A673 (cell line): ENCODE measurements at regions not wholly inside any gene's neighbourhood (a gene's known extent, or its start where the extent isn't known, plus 50 kb on each side); places are given as distances from the start of the nearest gene placed in this dataset.
A peak's percentile ranks its signal among the peaks of the same experiment; 100 is the strongest.

Source experiments
- BruUV-seq: library from RNA; stranded (reverse); fragments of 400-500 nt; replicated peaks from 2 replicates; lab custom pipeline; 2021; lab: Mats Ljungman, UMichigan
- CTCF ChIA-PET: fragments of 300-600 bp; sonication (Branson Sonifier 250); formaldehyde crosslinking; loops from one replicate; lab custom pipeline; 2022; ENCODE audit warnings: antibody characterized with exemption; lab: Charles Lee
- POLR2A ChIA-PET: fragments of 300-600 bp; sonication (Branson Sonifier 250); formaldehyde crosslinking; loops from one replicate; lab custom pipeline; 2022; ENCODE audit warnings: antibody characterized with exemption; ENCODE audit not compliant: low non-redundant PET; lab: Charles Lee
- DNase-seq: peaks from one replicate; pipeline ENCODE4 v3.0.0-alpha.2; 2015; ENCODE audit warnings: low spot score
- H3K27ac ChIP-seq: fragments of 200-600 bp; sonication (generic); 2 replicates; pipeline ENCODE4 v1.5.1; 2016; ENCODE audit warnings: mixed run types, low read depth, mild to moderate bottlenecking, mixed read lengths, antibody characterized with exemption, low read length; ENCODE audit not compliant: poor library complexity, severe bottlenecking
- H3K27me3 ChIP-seq: fragments of 200-600 bp; sonication (generic); replicated peaks from 2 replicates; pipeline ENCODE4 v1.6.1; 2017; ENCODE audit warnings: mixed run types, low read depth, mild to moderate bottlenecking, mixed read lengths, antibody characterized with exemption, low read length; ENCODE audit not compliant: insufficient read depth, poor library complexity
- H3K36me3 ChIP-seq: fragments of 200-600 bp; sonication (generic); 2 replicates; pipeline ENCODE4 v1.6.1; 2016; ENCODE audit warnings: mixed run types, mild to moderate bottlenecking, mixed read lengths, antibody characterized with exemption, low read length; ENCODE audit not compliant: insufficient read depth, poor library complexity, severe bottlenecking
- H3K4me1 ChIP-seq: fragments of 200-600 bp; sonication (generic); 2 replicates; pipeline ENCODE4 v1.6.1; 2017; ENCODE audit warnings: mixed run types, mild to moderate bottlenecking, mixed read lengths, antibody characterized with exemption, low read length; ENCODE audit not compliant: insufficient read depth, poor library complexity, severe bottlenecking
- H3K4me3 ChIP-seq: fragments of 200-600 bp; sonication (generic); 2 replicates; pipeline ENCODE4 v1.5.1; 2016; ENCODE audit warnings: low read depth, mixed run types, mild to moderate bottlenecking, mixed read lengths, low read length; ENCODE audit not compliant: poor library complexity, severe bottlenecking
- H3K9me3 ChIP-seq: fragments of 200-600 bp; sonication (generic); 2 replicates; pipeline ENCODE4 v1.6.1; 2016; ENCODE audit warnings: mixed run types, low read depth, mild to moderate bottlenecking, mixed read lengths, antibody characterized with exemption, low read length; ENCODE audit not compliant: poor library complexity, severe bottlenecking
- CTCF ChIP-seq: fragments of 300-800, 200-600 bp; sonication (generic); conservative IDR thresholded peaks from 2 replicates; pipeline ENCODE4 v1.5.1; 2017; ENCODE audit warnings: low read depth, mild to moderate bottlenecking, antibody characterized with exemption, low read length, moderate library complexity, mixed read lengths
- EZH2 ChIP-seq: fragments of 200-600 bp; sonication (generic); IDR thresholded peaks from 2 replicates; pipeline ENCODE4 v1.6.1; 2017; ENCODE audit warnings: borderline replicate concordance, low read depth, mild to moderate bottlenecking, mixed read lengths, antibody characterized with exemption, low read length; ENCODE audit not compliant: poor library complexity, severe bottlenecking
- intact Hi-C: fragments of 100-400 bp; cut with micrococcal nuclease; formaldehyde crosslinking; loops from one replicate; pipeline ENCODE4 v1.10.0; 2022; ENCODE audit not compliant: unreplicated experiment

DNA sequence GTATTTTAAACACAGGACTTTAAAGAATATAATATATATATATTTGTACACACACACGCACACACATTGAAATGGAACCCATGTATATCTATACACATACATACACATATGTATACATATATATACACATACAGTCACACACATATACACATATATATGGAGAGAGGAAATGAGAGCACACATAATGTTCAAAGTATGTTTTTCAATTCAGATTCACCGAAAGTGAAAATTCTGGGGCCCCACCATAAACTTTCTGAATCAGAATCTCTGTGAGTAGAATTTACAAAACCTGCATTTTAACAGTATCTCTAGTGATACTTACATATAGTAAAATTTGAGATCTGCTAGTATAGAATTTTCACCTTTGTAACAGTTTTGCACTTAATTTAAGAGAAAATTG is 60.4 kb upstream of the OBI1 start:
- no peak for TF ChIP-seq CTCF
- no peak for TF ChIP-seq EZH2
- CTCF ChIA-PET, result no interaction called here

GRCh38 chr13:78714717-78715116 is 55.8 kb upstream of the OBI1 start:
- no peak for TF ChIP-seq EZH2
- no peak for TF ChIP-seq CTCF
- POLR2A ChIA-PET, result no interaction called here
- BruUV-seq, result no TSS peak
- CTCF ChIA-PET, result no interaction called here
- H3K27ac ChIP-seq, result no peak overlapping the region
- no peaks in the 10 kb centered on the region for H3K36me3 ChIP-seq
- intact Hi-C loops, result no loop called here
- DNase-seq, result peak; percentile 33
- H3K27me3 ChIP-seq, result peaks cover 7% of the 10 kb centered on the region
- no peaks in the 10 kb centered on the region for H3K9me3 ChIP-seq
- H3K4me1 ChIP-seq, result peaks cover 7% of the 10 kb centered on the region
- H3K4me3 ChIP-seq, result no peak overlapping the region

More for the DNA sequence above, 60.4 kb upstream of the OBI1 start:
- BruUV-seq, result no TSS peak
- POLR2A ChIA-PET, result no interaction called here
- no peaks in the 10 kb centered on the region for H3K27me3 ChIP-seq
- H3K9me3 ChIP-seq, result no peaks in the 10 kb centered on the region
- intact Hi-C loops, result no loop called here
- H3K4me1 ChIP-seq, result peaks cover 10% of the 10 kb centered on the region
- no peak for DNase-seq
- H3K27ac ChIP-seq, result no peak overlapping the region
- no peak overlapping the region for H3K4me3 ChIP-seq
- no peaks in the 10 kb centered on the region for H3K36me3 ChIP-seq

GRCh38 chr13:78712831-78713230 is 53.9 kb upstream of the OBI1 start:
- Histone ChIP-seq H3K4me1 (peaks cover 7% of the 10 kb centered on the region), H3K27me3 (peaks cover 7% of the 10 kb centered on the region), H3K27ac (no peak overlapping the region), H3K9me3 (no peaks in the 10 kb centered on the region), H3K4me3 (no peak overlapping the region), H3K36me3 (no peaks in the 10 kb centered on the region)
- TF ChIP-seq CTCF, result no peak
- TF ChIP-seq EZH2, result no peak
- BruUV-seq, result no TSS peak
- CTCF ChIA-PET, result no interaction called here
- peak; percentile 20 for DNase-seq
- intact Hi-C loops, result no loop called here
- POLR2A ChIA-PET, result no interaction called here
